RPMI8226 (cell line): ENCODE measurements at regions not wholly inside any gene's neighbourhood (a gene's known extent, or its start where the extent isn't known, plus 50 kb on each side); places are given as distances from the start of the nearest gene placed in this dataset.

ENCODE experiments used
- DNase-seq: peaks from one replicate; pipeline ENCODE4 v3.0.0-alpha.2; 2015

- no peak for DNase-seq
Measured at GRCh38 chr3:89628856-89629670, 521.6 kb downstream of the EPHA3 start.

- no peak for DNase-seq
Measured at GRCh38 chr3:89635137-89635536, 527.7 kb downstream of the EPHA3 start.

GRCh38 chr3:89644716-89645115 lies 537.3 kb downstream of the EPHA3 start:
- no peak for DNase-seq

- DNase-seq = no peak
Measured at GRCh38 chr3:89649431-89649830, 542.0 kb downstream of the EPHA3 start.

GRCh38 chr3:89654031-89654430 lies 546.6 kb downstream of the EPHA3 start:
- DNase-seq = no peak

GRCh38 chr3:89656388-89656787 lies 549.0 kb downstream of the EPHA3 start:
- no peak for DNase-seq

- DNase-seq = no peak
Measured at GRCh38 chr3:89679686-89680085, 572.3 kb downstream of the EPHA3 start.

- no peak for DNase-seq
Measured at GRCh38 chr3:89682556-89682955, 575.1 kb downstream of the EPHA3 start.

GRCh38 chr3:89685731-89686130 lies 578.3 kb downstream of the EPHA3 start:
- DNase-seq = no peak

- no peak for DNase-seq
Measured at GRCh38 chr3:89690646-89691045, 583.2 kb downstream of the EPHA3 start.

- no peak for DNase-seq
Measured at GRCh38 chr3:89692601-89693000, 585.2 kb downstream of the EPHA3 start.

- peak; percentile 13 for DNase-seq
Measured at GRCh38 chr3:89697321-89697916, 590.0 kb downstream of the EPHA3 start.

- no peak for DNase-seq
Measured at GRCh38 chr3:89698208-89698830, 590.9 kb downstream of the EPHA3 start.

- DNase-seq = peak; percentile 30
Measured at GRCh38 chr3:89699229-89699628, 591.8 kb downstream of the EPHA3 start.

- peak; percentile 16 for DNase-seq
Measured at GRCh38 chr3:89699771-89700170, 592.4 kb downstream of the EPHA3 start.

GRCh38 chr3:89702404-89702803 lies 595.0 kb downstream of the EPHA3 start:
- DNase-seq = no peak

- no peak for DNase-seq
Measured at GRCh38 chr3:89713196-89713595, 605.8 kb downstream of the EPHA3 start.

GRCh38 chr3:89714237-89714636 lies 606.8 kb downstream of the EPHA3 start:
- no peak for DNase-seq

GRCh38 chr3:89740080-89740880 lies 632.9 kb downstream of the EPHA3 start:
- DNase-seq = no peak

- no peak for DNase-seq
Measured at GRCh38 chr3:89740881-89741177, 633.4 kb downstream of the EPHA3 start.

- DNase-seq = no peak
Measured at GRCh38 chr3:89742546-89742945, 635.1 kb downstream of the EPHA3 start.

GRCh38 chr3:89747541-89748278 lies 640.3 kb downstream of the EPHA3 start:
- DNase-seq = peak; percentile 32

- no peak for DNase-seq
Measured at GRCh38 chr3:89762405-89762804, 655.0 kb downstream of the EPHA3 start.
